MM.1S (cell line): ENCODE measurements at regions not wholly inside any gene's neighbourhood (a gene's known extent, or its start where the extent isn't known, plus 50 kb on each side); places are given as distances from the start of the nearest gene placed in this dataset.

Experiments
- EZH2 ChIP-seq: fragments of 300-600 bp; sonication (generic); optimal IDR thresholded peaks from 2 replicates; pipeline ENCODE3; 2017; ENCODE audit warnings: low read depth, mild to moderate bottlenecking, antibody characterized with exemption, low read length, mixed read lengths
- TF ChIP-seq, protein P1 (sequence below): fragments of 300-600 bp; sonication (generic); IDR thresholded peaks from 2 replicates; pipeline ENCODE4 v1.5.1; 2016; ENCODE audit warnings: antibody characterized with exemption, low read length, mixed read lengths

GRCh38 chr3:8085498-8085897 is 416.1 kb upstream of the LMCD1 start:
- TF ChIP-seq, protein P1, sequence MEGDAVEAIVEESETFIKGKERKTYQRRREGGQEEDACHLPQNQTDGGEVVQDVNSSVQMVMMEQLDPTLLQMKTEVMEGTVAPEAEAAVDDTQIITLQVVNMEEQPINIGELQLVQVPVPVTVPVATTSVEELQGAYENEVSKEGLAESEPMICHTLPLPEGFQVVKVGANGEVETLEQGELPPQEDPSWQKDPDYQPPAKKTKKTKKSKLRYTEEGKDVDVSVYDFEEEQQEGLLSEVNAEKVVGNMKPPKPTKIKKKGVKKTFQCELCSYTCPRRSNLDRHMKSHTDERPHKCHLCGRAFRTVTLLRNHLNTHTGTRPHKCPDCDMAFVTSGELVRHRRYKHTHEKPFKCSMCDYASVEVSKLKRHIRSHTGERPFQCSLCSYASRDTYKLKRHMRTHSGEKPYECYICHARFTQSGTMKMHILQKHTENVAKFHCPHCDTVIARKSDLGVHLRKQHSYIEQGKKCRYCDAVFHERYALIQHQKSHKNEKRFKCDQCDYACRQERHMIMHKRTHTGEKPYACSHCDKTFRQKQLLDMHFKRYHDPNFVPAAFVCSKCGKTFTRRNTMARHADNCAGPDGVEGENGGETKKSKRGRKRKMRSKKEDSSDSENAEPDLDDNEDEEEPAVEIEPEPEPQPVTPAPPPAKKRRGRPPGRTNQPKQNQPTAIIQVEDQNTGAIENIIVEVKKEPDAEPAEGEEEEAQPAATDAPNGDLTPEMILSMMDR, result no peak
- no peak for TF ChIP-seq EZH2
